Medulla oblongata (tissue), 1 donor: ENCODE measurements at regions not wholly inside any gene's neighbourhood (a gene's known extent, or its start where the extent isn't known, plus 50 kb on each side); places are given as distances from the start of the nearest gene placed in this dataset.
"Not testable (repeated sequence)": the region's sequence is repeated elsewhere in the genome, so short reads cannot be mapped to it uniquely, and the experiment has no call there.

Experiments
- DNase-seq: peaks from one replicate; pipeline ENCODE4 v3.0.0-alpha.2; 2015; ENCODE audit errors: extremely low spot score

- DNase-seq: not testable (repeated sequence)
These were observed 420.0 kb upstream of the PTCHD4 start for GRCh38 chr6:48530978-48531377.

GRCh38 chr6:48525849-48526248 is 414.9 kb upstream of the PTCHD4 start:
- DNase-seq: no peak

- DNase-seq: no peak
These were observed 410.0 kb upstream of the PTCHD4 start for GRCh38 chr6:48520951-48521350.

- DNase-seq: no peak
These were observed 401.4 kb upstream of the PTCHD4 start for GRCh38 chr6:48512390-48512789.

GRCh38 chr6:48511378-48511777 is 400.4 kb upstream of the PTCHD4 start:
- no peak for DNase-seq

GRCh38 chr6:48505621-48506020 is 394.6 kb upstream of the PTCHD4 start:
- no peak for DNase-seq

GRCh38 chr6:48493432-48493831 is 382.4 kb upstream of the PTCHD4 start:
- DNase-seq: not testable (repeated sequence)

GRCh38 chr6:48490658-48491057 is 379.7 kb upstream of the PTCHD4 start:
- DNase-seq: no peak

- DNase-seq: no peak
These were observed 375.9 kb upstream of the PTCHD4 start for GRCh38 chr6:48486876-48487275.

GRCh38 chr6:48486373-48486772 is 375.4 kb upstream of the PTCHD4 start:
- DNase-seq: no peak

- DNase-seq: no peak
These were observed 365.3 kb upstream of the PTCHD4 start for GRCh38 chr6:48476257-48476656.

- DNase-seq: no peak
These were observed 364.3 kb upstream of the PTCHD4 start for GRCh38 chr6:48475275-48475674.

- no peak for DNase-seq
These were observed 363.8 kb upstream of the PTCHD4 start for GRCh38 chr6:48474830-48475229.

GRCh38 chr6:48474136-48474535 is 363.1 kb upstream of the PTCHD4 start:
- no peak for DNase-seq

- DNase-seq: no peak
These were observed 361.5 kb upstream of the PTCHD4 start for GRCh38 chr6:48472535-48472934.

GRCh38 chr6:48472091-48472490 is 361.1 kb upstream of the PTCHD4 start:
- no peak for DNase-seq

- no peak for DNase-seq
These were observed 360.3 kb upstream of the PTCHD4 start for GRCh38 chr6:48471326-48471725.

- DNase-seq: no peak
These were observed 338.0 kb upstream of the PTCHD4 start for GRCh38 chr6:48449002-48449401.

- DNase-seq: no peak
These were observed 336.3 kb upstream of the PTCHD4 start for GRCh38 chr6:48447251-48447650.

GRCh38 chr6:48429610-48430009 is 318.6 kb upstream of the PTCHD4 start:
- DNase-seq: no peak

GRCh38 chr6:48429021-48429420 is 318.0 kb upstream of the PTCHD4 start:
- no peak for DNase-seq

GRCh38 chr6:48426636-48427035 is 315.6 kb upstream of the PTCHD4 start:
- no peak for DNase-seq

- no peak for DNase-seq
These were observed 312.8 kb upstream of the PTCHD4 start for GRCh38 chr6:48423640-48424365.

GRCh38 chr6:48419992-48420391 is 309.0 kb upstream of the PTCHD4 start:
- DNase-seq: no peak
